OCI-LY1 (cell line): ENCODE measurements at regions not wholly inside any gene's neighbourhood (a gene's known extent, or its start where the extent isn't known, plus 50 kb on each side); places are given as distances from the start of the nearest gene placed in this dataset.

Experiments
- CTCF ChIP-seq: fragments of 200-600 bp; sonication (generic), shearing (Covaris generic); IDR thresholded peaks from 2 replicates; pipeline ENCODE4 v1.5.1; 2017; ENCODE audit warnings: mild to moderate bottlenecking, antibody characterized with exemption, low read length, moderate library complexity, mixed read lengths
- EZH2 ChIP-seq: fragments of 200-600 bp; sonication (generic), shearing (Covaris generic); IDR thresholded peaks from 2 replicates; pipeline ENCODE4 v1.8.0; 2017; ENCODE audit warnings: borderline replicate concordance, mixed run types, mild to moderate bottlenecking, antibody characterized with exemption, low read length, moderate library complexity, mixed read lengths

- no peak for TF ChIP-seq CTCF
- TF ChIP-seq EZH2 = no peak
These were observed 158.6 kb upstream of the GLRA1 start for GRCh38 chr5:152083231-152083630.
